ENCODE measurements at regions not wholly inside any gene's neighbourhood (a gene's known extent, or its start where the extent isn't known, plus 50 kb on each side); places are given as distances from the start of the nearest gene placed in this dataset.

DNA sequence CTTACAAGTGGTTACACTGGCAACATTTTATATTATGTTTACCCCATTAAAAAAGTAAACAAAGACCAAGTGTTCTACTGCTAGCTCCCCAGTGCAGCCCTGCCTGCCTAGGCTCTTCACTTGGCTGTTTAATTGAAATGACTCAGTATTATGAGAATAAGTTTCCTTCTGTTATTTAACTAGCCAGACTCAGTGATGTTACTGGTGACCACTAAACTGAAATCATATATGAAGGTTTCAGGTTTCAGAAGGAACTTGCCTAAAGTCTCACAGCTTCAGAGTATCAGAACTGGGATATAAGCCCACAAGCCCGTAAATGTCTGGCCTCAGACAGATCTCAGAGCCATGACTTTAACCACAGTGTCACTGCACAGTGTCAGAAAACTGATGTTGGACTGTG lies 66.8 kb upstream of the EXOC4 start:
- no peaks in the 10 kb centered on the region for H3K79me2 ChIP-seq (ENCODE audit: insufficient read depth, low read length)
- H3K4me2 ChIP-seq (ENCODE audit: insufficient read depth, insufficient read length, low read length): no peak overlapping the region
- H4K20me1 ChIP-seq (ENCODE audit: control insufficient read depth, insufficient read depth, insufficient read length): no peaks in the 10 kb centered on the region
- H2AK5ac ChIP-seq (ENCODE audit: insufficient read length, low read length): no peak overlapping the region
- Mint-ChIP-seq H3K4me3 (no peak overlapping the region), H3K4me1 (peaks cover 24 to 32% of the 10 kb centered on the region in 2 experiments), H3K36me3 (ENCODE audit: insufficient read depth in 1 of 3, low read depth in 3 of 3) (no peaks in the 10 kb centered on the region), H3K27ac (no peak overlapping the region), H3K27me3 (ENCODE audit: low read depth) (no peaks in the 10 kb centered on the region), H3K9me3 (no peaks in the 10 kb centered on the region)
- H3K79me1 ChIP-seq (ENCODE audit: insufficient read depth, low read depth, low read length, poor library complexity, severe bottlenecking): no peaks in the 10 kb centered on the region
- H3K14ac ChIP-seq (ENCODE audit: insufficient read depth, low read length): no peak overlapping the region
- H2BK20ac ChIP-seq (ENCODE audit: low read depth, low read length, poor library complexity, severe bottlenecking): no peak overlapping the region
- H2BK15ac ChIP-seq (ENCODE audit: low read depth, low read length): no peak overlapping the region
- no peak overlapping the region for H3K27ac ChIP-seq (ENCODE audit: insufficient read length, low read depth, low read length)
- no peak overlapping the region for H3K56ac ChIP-seq (ENCODE audit: insufficient read length, low read depth, low read length)
- H4K91ac ChIP-seq (ENCODE audit: insufficient read length, low read depth, low read length): no peak overlapping the region
- no peak for DNase-seq
- no peak overlapping the region for H3K9ac ChIP-seq (ENCODE audit: extremely low read depth, insufficient read length, low read length)
- no peak overlapping the region for H2AFZ ChIP-seq (ENCODE audit: low read length)
- no peak overlapping the region for H2BK5ac ChIP-seq (ENCODE audit: insufficient read length, low read length)
- H3T11ph ChIP-seq (ENCODE audit: low read length): no peak overlapping the region
- no peaks in the 10 kb centered on the region for H3K9me3 ChIP-seq (ENCODE audit: control insufficient read depth, low read depth, low read length)
- H3K18ac ChIP-seq (ENCODE audit: insufficient read length, low read depth, low read length): no peak overlapping the region
- no peaks in the 10 kb centered on the region for H3K23me2 ChIP-seq (ENCODE audit: insufficient read length, low read depth, low read length, poor library complexity, severe bottlenecking)
- H3K4ac ChIP-seq (ENCODE audit: low read depth, low read length): no peak overlapping the region
- H4K5ac ChIP-seq (ENCODE audit: insufficient read length, low read depth, low read length): no peak overlapping the region
- H2BK12ac ChIP-seq (ENCODE audit: insufficient read length, low read depth, low read length): no peak overlapping the region
- H3K4me1 ChIP-seq (ENCODE audit: insufficient read depth, low read length): peaks cover 10% of the 10 kb centered on the region; the same call in 1 of the 2 replicates
- no CpG with 5 or more reads among the region's 1 CpG for WGBS (ENCODE audit: extremely low coverage, insufficient read length, low lambda C conversion rate)
- H3K27me3 ChIP-seq (ENCODE audit: insufficient read depth, low read length): no peaks in the 10 kb centered on the region
- no peak overlapping the region for H4K8ac ChIP-seq (replicated peaks; ENCODE audit: insufficient read length, low read depth, low read length)
- H2BK120ac ChIP-seq (ENCODE audit: low read depth, low read length, poor library complexity, severe bottlenecking): no peak overlapping the region
- TF ChIP-seq CTCF (conservative IDR thresholded peaks at IDR 0.05): no peak
- no peak overlapping the region for H3K23ac ChIP-seq (ENCODE audit: insufficient read length, low read depth, low read length)
